OCI-LY7 (cell line): ENCODE measurements at regions not wholly inside any gene's neighbourhood (a gene's known extent, or its start where the extent isn't known, plus 50 kb on each side); places are given as distances from the start of the nearest gene placed in this dataset.
A peak's percentile ranks its signal among the peaks of the same experiment; 100 is the strongest.

Source experiments
- BruUV-seq: library from RNA; stranded (reverse); fragments of 400-500 nt; replicated peaks from 2 replicates; lab custom pipeline; 2021; lab: Mats Ljungman, UMichigan
- CTCF ChIA-PET: fragments of 300-600 bp; sonication (Branson Sonifier 250); formaldehyde crosslinking; loops from one replicate; lab custom pipeline; 2022; ENCODE audit warnings: antibody characterized with exemption; ENCODE audit not compliant: unreplicated experiment; lab: Charles Lee
- POLR2A ChIA-PET: fragments of 300-600 bp; sonication (Branson Sonifier 250); formaldehyde crosslinking; loops from one replicate; lab custom pipeline; 2022; ENCODE audit warnings: antibody characterized with exemption; lab: Charles Lee
- DNase-seq: peaks from one replicate; pipeline ENCODE4 v3.0.0-alpha.2; 2015; ENCODE audit warnings: low spot score
- H2AFZ ChIP-seq: fragments of 200-600 bp; sonication (generic), shearing (Covaris generic); 2 replicates; pipeline ENCODE4 v1.6.1; 2014; ENCODE audit warnings: mild to moderate bottlenecking, antibody characterized with exemption, low read length, moderate library complexity
- H3K27ac ChIP-seq: fragments of 200-600 bp; sonication (generic); 2 replicates; pipeline ENCODE4 v1.5.1; 2014; ENCODE audit warnings: mixed run types, low read depth, mild to moderate bottlenecking, moderate library complexity, low read length, inconsistent platforms; ENCODE audit not compliant: poor library complexity, severe bottlenecking
- H3K36me3 ChIP-seq: fragments of 200-600 bp; sonication (generic); 2 replicates; pipeline ENCODE4 v1.6.1; 2014; ENCODE audit warnings: mild to moderate bottlenecking, antibody characterized with exemption, low read length, moderate library complexity, mixed read lengths; ENCODE audit not compliant: insufficient read depth
- H3K4me1 ChIP-seq: fragments of 200-600 bp; sonication (generic); 2 replicates; pipeline ENCODE4 v1.5.1; 2014; ENCODE audit warnings: mild to moderate bottlenecking, low read length; ENCODE audit not compliant: insufficient read depth, poor library complexity, severe bottlenecking
- H3K4me2 ChIP-seq: fragments of 200-600 bp; sonication (generic); 2 replicates; pipeline ENCODE4 v1.6.1; 2014; ENCODE audit warnings: mild to moderate bottlenecking, low read length
- H3K4me3 ChIP-seq: fragments of 200-600 bp; sonication (generic); 2 replicates; pipeline ENCODE4 v1.5.1; 2014; ENCODE audit warnings: mild to moderate bottlenecking, low read depth, low read length; ENCODE audit not compliant: poor library complexity, severe bottlenecking
- H3K79me2 ChIP-seq: fragments of 200-600 bp; sonication (generic); 2 replicates; pipeline ENCODE4 v1.6.1; 2016; ENCODE audit warnings: low read depth, mild to moderate bottlenecking, low read length, moderate library complexity, mixed read lengths; ENCODE audit not compliant: insufficient read depth
- H3K9me2 ChIP-seq: fragments of 200-600 bp; sonication (generic); 2 replicates; pipeline ENCODE4 v1.6.1; 2016; ENCODE audit warnings: mild to moderate bottlenecking, low read length, mixed read lengths; ENCODE audit not compliant: insufficient read depth
- H3K9me3 ChIP-seq: fragments of 200-600 bp; sonication (generic); 2 replicates; pipeline ENCODE4 v1.6.1; 2014; ENCODE audit warnings: mild to moderate bottlenecking, mixed run types, low read length, mixed read lengths
- H4K20me1 ChIP-seq: fragments of 200-600 bp; sonication (generic); 2 replicates; pipeline ENCODE4 v1.6.1; 2014; ENCODE audit warnings: mild to moderate bottlenecking, antibody characterized with exemption, low read length, moderate library complexity, mixed read lengths; ENCODE audit not compliant: insufficient read depth
- EZH2phosphoT487 ChIP-seq: fragments of 200-600 bp; sonication (generic); IDR thresholded peaks from 2 replicates; pipeline ENCODE4 v1.6.1; 2018; ENCODE audit warnings: low read depth, borderline replicate concordance, mild to moderate bottlenecking, mixed run types, antibody characterized with exemption, low read length, moderate library complexity, mixed read lengths
- intact Hi-C: fragments of 100-400 bp; cut with micrococcal nuclease; formaldehyde crosslinking; loops from one replicate; pipeline ENCODE4 v1.10.0; 2022; ENCODE audit not compliant: unreplicated experiment
- TF ChIP-seq, protein P1 (sequence below): fragments of 200-600 bp; sonication (generic); conservative IDR thresholded peaks from 2 replicates; pipeline ENCODE4 v1.5.1; 2014; ENCODE audit warnings: mild to moderate bottlenecking, antibody characterized with exemption, low read length, moderate library complexity, mixed read lengths

DNA sequence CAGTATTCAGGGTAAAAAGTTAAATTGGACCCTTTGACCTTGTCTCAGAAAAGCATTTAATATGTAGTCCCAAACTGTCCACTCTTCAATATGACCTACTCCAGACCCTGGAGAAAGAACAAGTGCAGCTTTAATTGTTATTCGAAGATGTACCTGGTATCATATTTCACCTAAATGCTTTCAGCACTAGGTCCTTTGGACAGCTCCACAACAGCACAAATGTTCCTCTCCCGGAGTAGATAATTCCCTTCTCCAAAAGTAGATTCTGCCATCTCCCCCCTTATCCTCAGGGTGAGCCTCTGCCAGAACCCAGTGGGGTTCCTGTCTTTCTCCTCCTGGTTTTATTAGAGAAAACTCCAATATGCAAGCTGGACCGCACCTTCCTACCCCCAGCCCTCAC, 104.5 kb upstream of the AJAP1 start:
- no peaks in the 10 kb centered on the region for H3K36me3 ChIP-seq
- no peak overlapping the region for H3K27ac ChIP-seq
- H3K9me2 ChIP-seq: no peaks in the 10 kb centered on the region
- CTCF ChIA-PET: no interaction called here
- intact Hi-C loops: no loop called here
- no TSS peak for BruUV-seq
- H4K20me1 ChIP-seq: no peaks in the 10 kb centered on the region
- TF ChIP-seq, protein P1, sequence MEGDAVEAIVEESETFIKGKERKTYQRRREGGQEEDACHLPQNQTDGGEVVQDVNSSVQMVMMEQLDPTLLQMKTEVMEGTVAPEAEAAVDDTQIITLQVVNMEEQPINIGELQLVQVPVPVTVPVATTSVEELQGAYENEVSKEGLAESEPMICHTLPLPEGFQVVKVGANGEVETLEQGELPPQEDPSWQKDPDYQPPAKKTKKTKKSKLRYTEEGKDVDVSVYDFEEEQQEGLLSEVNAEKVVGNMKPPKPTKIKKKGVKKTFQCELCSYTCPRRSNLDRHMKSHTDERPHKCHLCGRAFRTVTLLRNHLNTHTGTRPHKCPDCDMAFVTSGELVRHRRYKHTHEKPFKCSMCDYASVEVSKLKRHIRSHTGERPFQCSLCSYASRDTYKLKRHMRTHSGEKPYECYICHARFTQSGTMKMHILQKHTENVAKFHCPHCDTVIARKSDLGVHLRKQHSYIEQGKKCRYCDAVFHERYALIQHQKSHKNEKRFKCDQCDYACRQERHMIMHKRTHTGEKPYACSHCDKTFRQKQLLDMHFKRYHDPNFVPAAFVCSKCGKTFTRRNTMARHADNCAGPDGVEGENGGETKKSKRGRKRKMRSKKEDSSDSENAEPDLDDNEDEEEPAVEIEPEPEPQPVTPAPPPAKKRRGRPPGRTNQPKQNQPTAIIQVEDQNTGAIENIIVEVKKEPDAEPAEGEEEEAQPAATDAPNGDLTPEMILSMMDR: no peak
- no peak for TF ChIP-seq EZH2phosphoT487
- no peak overlapping the region for H3K4me3 ChIP-seq
- H3K79me2 ChIP-seq: no peaks in the 10 kb centered on the region
- H2AFZ ChIP-seq: no peak overlapping the region
- DNase-seq: peak; percentile 11
- POLR2A ChIA-PET: no interaction called here
- H3K9me3 ChIP-seq: no peaks in the 10 kb centered on the region
- no peak overlapping the region for H3K4me2 ChIP-seq
- H3K4me1 ChIP-seq: no peaks in the 10 kb centered on the region

DNA sequence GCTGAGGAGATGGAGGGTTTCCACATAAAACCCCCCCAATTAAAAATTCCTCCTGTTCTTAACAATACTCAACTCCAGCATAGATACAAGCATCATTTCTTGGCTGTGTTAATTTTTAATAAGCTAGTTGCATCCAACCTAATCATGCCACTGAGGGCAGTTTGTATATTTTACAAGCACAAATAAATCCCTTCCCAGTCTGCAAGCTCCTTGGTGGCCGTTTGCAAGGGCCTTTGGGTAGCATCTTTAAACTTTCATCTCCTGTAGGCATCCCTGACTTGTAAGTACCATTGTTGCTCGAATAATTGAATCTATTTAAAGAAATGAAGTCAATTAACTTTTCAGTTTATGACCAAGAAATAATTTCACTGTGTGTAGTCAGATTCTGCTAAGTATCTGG, 103.5 kb upstream of the AJAP1 start:
- CTCF ChIA-PET: no interaction called here
- H4K20me1 ChIP-seq: no peaks in the 10 kb centered on the region
- TF ChIP-seq EZH2phosphoT487: no peak
- TF ChIP-seq, protein P1: no peak
- no peak overlapping the region for H3K27ac ChIP-seq
- no peak overlapping the region for H3K4me2 ChIP-seq
- no peaks in the 10 kb centered on the region for H3K9me3 ChIP-seq
- BruUV-seq: no TSS peak
- H3K79me2 ChIP-seq: no peaks in the 10 kb centered on the region
- DNase-seq: no peak
- H3K36me3 ChIP-seq: no peaks in the 10 kb centered on the region
- no peak overlapping the region for H3K4me3 ChIP-seq
- no peaks in the 10 kb centered on the region for H3K9me2 ChIP-seq
- POLR2A ChIA-PET: no interaction called here
- intact Hi-C loops: no loop called here
- H2AFZ ChIP-seq: no peak overlapping the region
- H3K4me1 ChIP-seq: no peaks in the 10 kb centered on the region

DNA sequence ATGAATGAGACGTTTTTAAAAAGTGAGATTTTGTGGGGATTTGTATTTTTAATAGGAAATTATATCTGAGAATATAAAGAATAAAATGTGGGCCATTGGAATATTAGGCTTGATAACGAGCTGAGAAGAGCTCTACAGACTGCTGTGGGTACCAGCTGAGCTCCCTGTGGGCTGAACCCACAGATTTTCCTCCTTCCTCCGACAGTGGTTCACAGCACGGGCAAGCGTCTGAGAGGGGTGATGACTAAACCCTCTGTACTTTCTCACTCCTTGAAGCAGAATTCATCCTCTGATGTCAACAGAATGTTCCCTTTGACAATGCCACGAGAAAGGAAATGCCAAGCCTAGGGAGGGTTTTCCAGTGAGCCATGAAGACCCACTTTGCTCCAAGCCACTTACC, 102.7 kb upstream of the AJAP1 start:
- Histone ChIP-seq H4K20me1 (no peaks in the 10 kb centered on the region), H3K79me2 (no peaks in the 10 kb centered on the region), H3K9me2 (no peaks in the 10 kb centered on the region), H3K9me3 (no peaks in the 10 kb centered on the region), H3K4me1 (no peaks in the 10 kb centered on the region), H3K4me3 (no peak overlapping the region), H3K27ac (no peak overlapping the region), H2AFZ (no peak overlapping the region), H3K4me2 (no peak overlapping the region), H3K36me3 (no peaks in the 10 kb centered on the region)
- no peak for DNase-seq
- TF ChIP-seq, protein P1: no peak
- TF ChIP-seq EZH2phosphoT487: no peak
- ChIA-PET POLR2A (no interaction called here), CTCF (no interaction called here)
- BruUV-seq: no TSS peak
- intact Hi-C loops: no loop called here
